Osteocyte (in vitro differentiated cells): ENCODE measurements at regions not wholly inside any gene's neighbourhood (a gene's known extent, or its start where the extent isn't known, plus 50 kb on each side); places are given as distances from the start of the nearest gene placed in this dataset.

ENCODE experiments used
- DNase-seq: peaks from one replicate; pipeline ENCODE4 v3.0.0; 2021; ENCODE audit warnings: mixed read lengths; ENCODE audit not compliant: unreplicated experiment; ENCODE audit errors: extremely low spot score
- H3K27ac Mint-ChIP-seq: one replicate; pipeline ENCODE4 v1.8.0; 2021; ENCODE audit warnings: mild to moderate bottlenecking, mixed read lengths; ENCODE audit not compliant: unreplicated experiment
- H3K27me3 Mint-ChIP-seq: one replicate; pipeline ENCODE4 v1.8.0; 2021; ENCODE audit warnings: mixed read lengths; ENCODE audit not compliant: unreplicated experiment
- H3K36me3 Mint-ChIP-seq: one replicate; pipeline ENCODE4 v1.8.0; 2021; ENCODE audit warnings: mixed read lengths; ENCODE audit not compliant: unreplicated experiment
- H3K4me1 Mint-ChIP-seq: one replicate; pipeline ENCODE4 v1.8.0; 2021; ENCODE audit warnings: mixed read lengths; ENCODE audit not compliant: unreplicated experiment
- H3K4me3 Mint-ChIP-seq: one replicate; pipeline ENCODE4 v1.8.0; 2021; ENCODE audit warnings: mild to moderate bottlenecking, moderate library complexity, mixed read lengths; ENCODE audit not compliant: unreplicated experiment
- H3K9me3 Mint-ChIP-seq: one replicate; pipeline ENCODE4 v1.8.0; 2021; ENCODE audit warnings: mixed read lengths; ENCODE audit not compliant: unreplicated experiment
- TF ChIP-seq, protein P1 (sequence below): fragments of 200-600 bp; sonication (generic); IDR thresholded peaks from 2 replicates; pipeline ENCODE4 v1.5.0; 2021; ENCODE audit warnings: antibody characterized with exemption, mild to moderate bottlenecking, moderate library complexity

- peaks cover 29% of the 10 kb centered on the region for H3K4me1 Mint-ChIP-seq
- H3K36me3 Mint-ChIP-seq = no peaks in the 10 kb centered on the region
- H3K27ac Mint-ChIP-seq = no peak overlapping the region
- TF ChIP-seq, protein P1, sequence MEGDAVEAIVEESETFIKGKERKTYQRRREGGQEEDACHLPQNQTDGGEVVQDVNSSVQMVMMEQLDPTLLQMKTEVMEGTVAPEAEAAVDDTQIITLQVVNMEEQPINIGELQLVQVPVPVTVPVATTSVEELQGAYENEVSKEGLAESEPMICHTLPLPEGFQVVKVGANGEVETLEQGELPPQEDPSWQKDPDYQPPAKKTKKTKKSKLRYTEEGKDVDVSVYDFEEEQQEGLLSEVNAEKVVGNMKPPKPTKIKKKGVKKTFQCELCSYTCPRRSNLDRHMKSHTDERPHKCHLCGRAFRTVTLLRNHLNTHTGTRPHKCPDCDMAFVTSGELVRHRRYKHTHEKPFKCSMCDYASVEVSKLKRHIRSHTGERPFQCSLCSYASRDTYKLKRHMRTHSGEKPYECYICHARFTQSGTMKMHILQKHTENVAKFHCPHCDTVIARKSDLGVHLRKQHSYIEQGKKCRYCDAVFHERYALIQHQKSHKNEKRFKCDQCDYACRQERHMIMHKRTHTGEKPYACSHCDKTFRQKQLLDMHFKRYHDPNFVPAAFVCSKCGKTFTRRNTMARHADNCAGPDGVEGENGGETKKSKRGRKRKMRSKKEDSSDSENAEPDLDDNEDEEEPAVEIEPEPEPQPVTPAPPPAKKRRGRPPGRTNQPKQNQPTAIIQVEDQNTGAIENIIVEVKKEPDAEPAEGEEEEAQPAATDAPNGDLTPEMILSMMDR = no peak
- DNase-seq = no peak
- no peaks in the 10 kb centered on the region for H3K9me3 Mint-ChIP-seq
- no peak overlapping the region for H3K4me3 Mint-ChIP-seq
- H3K27me3 Mint-ChIP-seq = no peaks in the 10 kb centered on the region
Measured at GRCh38 chr5:39720136-39720535, 295.4 kb upstream of the DAB2 start.

- H3K4me1 Mint-ChIP-seq = peaks cover 50% of the 10 kb centered on the region
- H3K9me3 Mint-ChIP-seq = no peaks in the 10 kb centered on the region
- H3K27me3 Mint-ChIP-seq = no peaks in the 10 kb centered on the region
- H3K4me3 Mint-ChIP-seq = no peak overlapping the region
- H3K36me3 Mint-ChIP-seq = no peaks in the 10 kb centered on the region
- no peak for DNase-seq
- H3K27ac Mint-ChIP-seq = peak overlapping the region; percentile 79
- TF ChIP-seq, protein P1 = no peak
Measured at GRCh38 chr5:39717176-39717897, 292.6 kb upstream of the DAB2 start.

GRCh38 chr5:39716532-39717028, 291.8 kb upstream of the DAB2 start:
- Mint-ChIP-seq H3K27me3 (no peaks in the 10 kb centered on the region), H3K9me3 (no peaks in the 10 kb centered on the region), H3K4me3 (no peak overlapping the region), H3K27ac (peak overlapping the region; percentile 70), H3K36me3 (no peaks in the 10 kb centered on the region), H3K4me1 (peaks cover 50% of the 10 kb centered on the region)
- TF ChIP-seq, protein P1 = peak; percentile 65
- DNase-seq = no peak

DNA sequence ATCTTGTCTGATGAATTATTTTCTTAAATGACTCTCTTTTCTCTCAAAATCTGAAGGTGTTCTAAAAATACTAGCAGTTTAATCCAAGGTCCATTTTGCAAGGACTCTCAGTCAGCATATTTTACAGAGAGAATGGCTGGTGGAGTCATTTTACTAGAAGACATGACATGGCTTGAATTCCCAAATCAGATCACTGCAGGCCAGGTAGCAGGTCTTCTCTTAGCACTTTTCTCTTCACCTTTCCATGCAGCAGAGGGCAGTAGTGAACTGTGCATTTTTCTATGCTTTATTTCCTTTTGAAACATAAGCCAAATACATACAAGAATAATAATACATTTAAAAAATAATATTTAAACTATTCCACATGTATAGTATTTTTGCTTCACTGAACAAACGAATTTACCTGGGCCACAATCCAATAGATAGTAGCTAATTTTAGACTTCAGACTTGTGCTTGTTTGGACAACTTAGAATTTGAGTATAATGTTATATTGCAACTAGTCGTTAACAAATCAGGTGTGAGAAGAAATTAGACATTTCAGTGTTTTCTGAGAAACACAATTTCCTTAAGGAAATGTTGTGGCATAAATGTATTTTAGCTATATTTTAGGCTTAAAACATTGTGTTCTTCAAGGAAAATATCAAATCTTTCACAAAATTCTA, 289.4 kb upstream of the DAB2 start:
- Mint-ChIP-seq H3K27me3 (peaks cover 7% of the 10 kb centered on the region), H3K27ac (peak overlapping the region; percentile 90)

More for the DNA sequence above, 289.4 kb upstream of the DAB2 start:
- Mint-ChIP-seq H3K4me3 (no peak overlapping the region), H3K9me3 (no peaks in the 10 kb centered on the region), H3K4me1 (peaks cover 50% of the 10 kb centered on the region), H3K36me3 (no peaks in the 10 kb centered on the region)
- TF ChIP-seq, protein P1 = peak; percentile 83
- no peak for DNase-seq
